Hepatocyte (in vitro differentiated cells): ENCODE measurements at regions not wholly inside any gene's neighbourhood (a gene's known extent, or its start where the extent isn't known, plus 50 kb on each side); places are given as distances from the start of the nearest gene placed in this dataset.

Experiments
- CTCF ChIP-seq: fragments of 200-600 bp; sonication (generic); IDR thresholded peaks from 2 replicates; pipeline ENCODE4 v1.5.1; 2016; ENCODE audit warnings: antibody characterized with exemption, mild to moderate bottlenecking; ENCODE audit not compliant: poor library complexity
- EZH2 ChIP-seq: fragments of 200-600 bp; sonication (generic); IDR thresholded peaks from 2 replicates; pipeline ENCODE4 v1.6.1; 2016; ENCODE audit warnings: antibody characterized with exemption, mild to moderate bottlenecking, borderline replicate concordance
- EZH2phosphoT487 ChIP-seq: fragments of 200-600 bp; sonication (generic); IDR thresholded peaks from one replicate; pipeline ENCODE4 v1.6.1; 2018; ENCODE audit warnings: antibody characterized with exemption, mild to moderate bottlenecking, low read depth, moderate library complexity; ENCODE audit not compliant: unreplicated experiment, severe bottlenecking

- TF ChIP-seq CTCF (no peak), EZH2 (no peak), EZH2phosphoT487 (no peak)
Observed at GRCh38 chr7:131057794-131058070, 269.9 kb upstream of the MKLN1 start.
